Right lobe of liver (tissue), 6 donors: ENCODE measurements at regions not wholly inside any gene's neighbourhood (a gene's known extent, or its start where the extent isn't known, plus 50 kb on each side); places are given as distances from the start of the nearest gene placed in this dataset.

Experiments used
- ATAC-seq, 4 donors: fragments of 200-7000 bp; cut with Tn5 transposase; one replicate each; pipeline ENCODE4 v1.9.1; 2020; ENCODE audit warnings: mild to moderate bottlenecking in 4 of 4, moderate library complexity in 4 of 4
- DNase-seq, 3 donors: peaks; one replicate each; pipeline ENCODE4 v3.0.0-alpha.2; 2020
- H3K27ac ChIP-seq, 3 donors: fragments of 200-600 bp; one replicate each; pipeline ENCODE4 v1.8.0; 2022
- H3K27me3 ChIP-seq, 2 donors: fragments of 200-600 bp; one replicate each; pipeline ENCODE4 v1.8.0; 2022
- H3K36me3 ChIP-seq, 4 donors: fragments of 200-600 bp; sonication (generic) in 1 of 4; one replicate each; pipeline versions ENCODE4 v1.5.1 to v1.8.0; 2017 to 2022; ENCODE audit warnings: control low read depth in 1 of 4
- H3K4me1 ChIP-seq, 4 donors: fragments of 200-600 bp; sonication (generic) in 1 of 4; one replicate each; pipeline versions ENCODE4 v1.5.1 to v1.8.0; 2017 to 2022; ENCODE audit warnings: control low read depth in 1 of 4
- H3K4me3 ChIP-seq, 3 donors: fragments of 200-600 bp; one replicate each; pipeline ENCODE4 v1.8.0; 2022
- H3K9me3 ChIP-seq, 4 donors: fragments of 200-600 bp; sonication (generic) in 1 of 4; one replicate each; pipeline versions ENCODE4 v1.5.1 to v1.8.0; 2017 to 2022; ENCODE audit warnings: control low read depth in 1 of 4
- CTCF ChIP-seq, 4 donors: fragments of 200-600 bp in 3 of 4; fragments of 450-650 bp in 1 of 4; IDR thresholded peaks; one replicate each; pipeline versions ENCODE4 v1.5.1 to v1.8.0; 2016 to 2022; ENCODE audit warnings: antibody characterized with exemption in 4 of 4, mild to moderate bottlenecking in 2 of 4
- POLR2A ChIP-seq: fragments of 450-650 bp; IDR thresholded peaks from one replicate; pipeline ENCODE4 v1.6.1; 2017; ENCODE audit warnings: antibody characterized with exemption, mild to moderate bottlenecking
- WGBS: methylation state at CpG from one replicate; pipeline ENCODE4 v1.1.6; 2018; ENCODE audit warnings: low coverage, low lambda C conversion rate; ENCODE audit not compliant: insufficient coverage; ENCODE audit errors: missing lambda C conversion rate; 5-methylcytosine and 5-hydroxymethylcytosine counted together
- intact Hi-C, 2 donors: fragments of 100-400 bp; cut with DNase I; formaldehyde crosslinking; loops; one replicate each; pipeline versions ENCODE4 v1.11.2 to v1.14.1; 2022
- donor health status: DM: no; HTN: yes; CAD: no.
- donor health status: DM: no; HTN: no; CAD: no.
- donor health status: DM: no; HTN: no; CAD: no.
- donor health status: DM: no; HTN: yes; CAD: no.
- donor health status: DM: no; HTN: yes; CAD: no.

- WGBS = 42% methylated on average over 2 of the region's 2 CpGs
- no peak overlapping the region for H3K27ac ChIP-seq
- intact Hi-C loops = no loop called here
- no peaks in the 10 kb centered on the region for H3K4me1 ChIP-seq
- H3K9me3 ChIP-seq = no peaks in the 10 kb centered on the region
- no peak for DNase-seq
- no peaks in the 10 kb centered on the region for H3K27me3 ChIP-seq
- H3K36me3 ChIP-seq = no peaks in the 10 kb centered on the region
- TF ChIP-seq POLR2A (no peak), CTCF (IDR thresholded peaks at IDR 0.05) (no peak)
- H3K4me3 ChIP-seq = no peak overlapping the region
- no peak for ATAC-seq
Measured at GRCh38 chr5:24142341-24142740, 502.4 kb downstream of the CDH10 start.

- Histone ChIP-seq H3K27me3 (no peaks in the 10 kb centered on the region), H3K27ac (no peak overlapping the region), H3K4me3 (no peak overlapping the region), H3K36me3 (no peaks in the 10 kb centered on the region), H3K4me1 (no peaks in the 10 kb centered on the region), H3K9me3 (no peaks in the 10 kb centered on the region)
- DNase-seq (no peak), ATAC-seq (no peak)
- TF ChIP-seq CTCF (IDR thresholded peaks at IDR 0.05) (no peak), POLR2A (no peak)
- 53% methylated on average over 2 of the region's 2 CpGs for WGBS
- intact Hi-C loops = no loop called here
Measured at GRCh38 chr5:24145806-24146205, 499.0 kb downstream of the CDH10 start.

GRCh38 chr5:24161559-24161958 lies 483.2 kb downstream of the CDH10 start:
- no peaks in the 10 kb centered on the region for H3K27me3 ChIP-seq

GRCh38 chr5:24162343-24162742 lies 482.4 kb downstream of the CDH10 start:
- Histone ChIP-seq H3K27ac (no peak overlapping the region), H3K36me3 (no peaks in the 10 kb centered on the region), H3K4me3 (no peak overlapping the region), H3K27me3 (no peaks in the 10 kb centered on the region), H3K4me1 (no peaks in the 10 kb centered on the region), H3K9me3 (no peaks in the 10 kb centered on the region)
- DNase-seq (no peak), ATAC-seq (no peak)
- intact Hi-C loops = no loop called here
- TF ChIP-seq POLR2A = no peak
- no peak for TF ChIP-seq CTCF (IDR thresholded peaks at IDR 0.05)

More at GRCh38 chr5:24161559-24161958, 483.2 kb downstream of the CDH10 start:
- WGBS = 60% methylated on average over 2 of the region's 2 CpGs
- H3K27ac ChIP-seq = no peak overlapping the region
- TF ChIP-seq POLR2A (no peak), CTCF (IDR thresholded peaks at IDR 0.05) (no peak)
- H3K4me1 ChIP-seq = no peaks in the 10 kb centered on the region
- ATAC-seq (no peak), DNase-seq (no peak)
- intact Hi-C loops = no loop called here
- no peak overlapping the region for H3K4me3 ChIP-seq
- no peaks in the 10 kb centered on the region for H3K36me3 ChIP-seq
- no peaks in the 10 kb centered on the region for H3K9me3 ChIP-seq

GRCh38 chr5:24163091-24163490 lies 481.7 kb downstream of the CDH10 start:
- no peak for ATAC-seq
- no peaks in the 10 kb centered on the region for H3K9me3 ChIP-seq
- no peaks in the 10 kb centered on the region for H3K4me1 ChIP-seq
- H3K36me3 ChIP-seq = no peaks in the 10 kb centered on the region
- 62% methylated on average over 2 of the region's 2 CpGs for WGBS
- no peak overlapping the region for H3K27ac ChIP-seq
- intact Hi-C loops = no loop called here
- H3K27me3 ChIP-seq = no peaks in the 10 kb centered on the region
- no peak overlapping the region for H3K4me3 ChIP-seq
- TF ChIP-seq POLR2A (no peak), CTCF (IDR thresholded peaks at IDR 0.05) (no peak)
- no peak for DNase-seq
